Esophagus squamous epithelium (tissue), 4 donors: ENCODE measurements at regions not wholly inside any gene's neighbourhood (a gene's known extent, or its start where the extent isn't known, plus 50 kb on each side); places are given as distances from the start of the nearest gene placed in this dataset.

Experiments used
- CTCF ChIP-seq, 6 experiments: fragments of 450-650 bp in 4 of 6; fragments of 200-600 bp in 2 of 6; sonication (generic) in 2 of 6; IDR thresholded peaks; one replicate each; pipeline ENCODE4 v1.5.1; 2016 to 2019; ENCODE audit warnings: antibody characterized with exemption in 6 of 6, mild to moderate bottlenecking in 4 of 6, moderate library complexity in 4 of 6
- POLR2A ChIP-seq, 4 donors: fragments of 450-650 bp; IDR thresholded peaks; one replicate each; pipeline ENCODE4 v1.6.1; 2017; ENCODE audit warnings: antibody characterized with exemption in 4 of 4, mild to moderate bottlenecking in 4 of 4, moderate library complexity in 3 of 4

DNA sequence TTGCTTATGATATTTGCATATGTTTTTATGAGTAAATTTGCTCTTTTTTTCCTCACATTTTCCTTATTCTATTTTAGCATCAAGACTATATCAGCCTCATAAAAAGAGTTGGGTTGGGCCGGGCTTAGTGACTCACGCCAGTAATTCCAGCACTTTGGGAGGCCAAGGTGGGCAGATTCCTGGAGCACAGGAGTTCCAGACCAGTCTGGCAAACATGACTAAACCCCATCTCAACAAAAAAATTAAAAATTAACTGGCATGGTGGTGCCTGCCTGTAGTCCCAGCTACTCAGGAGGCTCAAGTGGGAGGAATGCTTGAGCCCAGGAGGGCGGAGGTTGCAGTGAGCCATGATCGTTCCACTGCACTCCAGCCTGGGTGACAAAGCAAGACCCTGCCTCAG is 148.8 kb upstream of the ANO5 start:
- TF ChIP-seq CTCF (IDR thresholded peaks at IDR 0.05) (no peak), POLR2A (IDR thresholded peaks at IDR 0.05) (no peak)
